ENCODE measurements at regions not wholly inside any gene's neighbourhood (a gene's known extent, or its start where the extent isn't known, plus 50 kb on each side); places are given as distances from the start of the nearest gene placed in this dataset.
"Not testable (repeated sequence)": the region's sequence is repeated elsewhere in the genome, so short reads cannot be mapped to it uniquely, and the experiment has no call there.

DNA sequence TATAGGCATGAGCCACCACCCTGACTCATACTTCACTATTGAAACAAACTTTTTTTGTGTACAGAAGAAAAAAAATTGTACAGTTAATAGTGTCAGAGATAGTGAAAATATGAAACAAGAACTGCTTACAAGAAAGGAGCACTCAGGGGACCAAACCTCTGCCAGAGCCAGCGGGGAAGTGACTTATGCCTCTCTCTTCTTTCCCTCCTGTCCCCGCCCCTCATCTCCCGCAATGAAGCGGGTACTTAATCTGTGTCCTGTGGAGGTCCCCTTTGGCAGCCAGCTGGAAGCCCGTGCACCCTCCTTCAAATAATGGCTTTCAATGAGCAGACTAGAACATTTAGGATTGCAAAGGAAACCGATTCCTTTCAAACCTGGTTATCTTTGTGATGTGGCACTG is 51.5 kb downstream of the PPIAL4A start:
- not testable (repeated sequence) for H3K27ac ChIP-seq, H3K4me3 ChIP-seq

DNA sequence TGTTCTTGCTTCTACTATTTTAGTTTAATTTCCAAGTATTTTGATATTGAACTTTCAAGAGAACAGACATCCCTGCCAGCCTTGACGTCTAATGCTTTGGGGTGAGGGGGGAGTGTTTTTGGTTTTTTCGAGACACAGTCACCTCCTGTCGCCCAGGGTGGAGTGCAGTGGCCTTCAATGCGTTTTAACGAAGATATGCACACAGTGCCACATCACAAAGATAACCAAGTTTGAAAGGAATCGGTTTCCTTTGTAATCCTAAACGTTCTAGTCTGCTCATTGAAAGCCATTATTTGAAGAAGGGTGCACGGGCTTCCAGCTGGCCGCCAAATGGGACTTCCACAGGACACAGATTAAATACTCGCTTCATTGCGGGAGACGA is 52.3 kb downstream of the PPIAL4A start:
- H3K27ac ChIP-seq: peak overlapping the region in 18 of 21 experiments; percentile 13 to 91 (median 82)
- H3K4me3 ChIP-seq: peak overlapping the region; percentile 18 to 45 (median 34)

DNA sequence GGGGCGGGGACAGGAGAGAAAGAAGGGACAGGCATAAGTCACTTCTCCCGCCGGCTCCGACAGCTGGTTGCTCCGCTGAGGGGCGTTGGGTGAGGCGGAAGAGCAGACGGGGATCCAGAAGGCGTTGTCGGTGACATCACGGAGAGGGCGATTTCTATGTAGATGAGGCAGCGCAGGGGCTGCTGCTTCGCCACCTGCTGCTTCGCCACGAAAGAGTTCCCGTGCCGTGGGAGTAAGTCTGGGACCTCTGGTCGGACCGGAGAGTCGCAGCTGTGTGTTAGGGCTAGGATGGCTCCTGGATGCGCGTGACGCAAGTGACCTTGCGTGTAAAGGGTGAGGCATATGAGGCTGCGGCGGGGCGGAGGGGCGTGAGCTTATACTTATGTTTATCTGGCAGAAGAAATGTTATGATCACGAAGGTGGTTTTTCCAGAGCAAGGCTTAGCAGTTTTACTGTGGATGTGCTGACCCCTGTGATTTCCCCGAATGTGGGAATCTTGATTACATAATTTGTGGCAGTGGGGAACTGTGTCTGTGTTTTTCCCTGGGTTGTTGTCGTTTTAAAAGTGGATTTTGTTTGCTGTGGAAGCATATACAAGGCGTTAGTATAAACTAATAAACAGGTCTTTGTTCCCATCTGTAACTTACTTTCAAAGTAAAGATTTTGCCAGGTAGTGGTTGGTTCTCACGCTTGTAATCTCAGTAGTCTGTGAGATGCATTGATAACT is 52.8 kb downstream of the PPIAL4A start:
- peak overlapping the region; percentile 18 to 45 (median 34) for H3K4me3 ChIP-seq
- H3K27ac ChIP-seq: peak overlapping the region; percentile 13 to 91 (median 82)

DNA sequence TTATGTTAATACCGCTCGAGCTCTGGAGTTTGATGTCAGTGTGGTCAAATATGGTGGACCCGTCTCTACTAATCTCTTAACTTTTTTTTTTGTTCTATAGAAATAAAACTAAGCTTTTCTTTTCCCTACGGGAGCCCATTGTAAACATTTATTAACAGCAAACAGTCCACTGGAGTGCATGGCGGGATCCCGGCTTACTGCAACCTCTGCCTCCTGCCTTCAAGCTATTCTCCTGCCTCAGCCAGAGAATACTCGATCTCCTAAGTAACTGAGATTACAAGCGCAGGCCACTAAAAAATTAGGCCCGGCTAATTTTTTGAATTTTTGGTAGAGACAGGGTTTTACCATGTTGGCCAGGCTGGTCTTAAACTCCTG is 53.4 kb downstream of the PPIAL4A start:
- H3K4me3 ChIP-seq: not testable (repeated sequence)
- peak overlapping the region in 1 of 21 experiments; percentile 81 for H3K27ac ChIP-seq

DNA sequence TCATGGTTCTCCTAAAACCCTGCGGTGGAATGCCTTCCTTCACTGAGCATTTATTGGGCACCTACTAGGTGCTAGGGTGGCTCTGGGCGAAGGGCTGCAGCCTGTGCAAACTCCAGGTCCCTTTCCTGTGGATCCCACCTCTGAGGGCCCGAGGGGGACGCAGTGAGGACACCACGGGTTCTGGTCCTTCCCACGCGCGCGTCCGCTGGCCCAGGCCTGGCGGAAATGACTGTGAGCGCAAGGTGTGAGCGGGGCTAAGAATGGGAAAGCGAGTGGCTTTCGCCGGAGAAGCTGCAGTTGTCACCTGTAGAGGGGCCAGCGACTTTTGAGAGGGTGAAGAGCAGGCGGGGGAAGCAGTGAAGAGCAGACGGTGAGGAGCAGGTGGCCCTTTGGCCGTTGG is 55.1 kb downstream of the PPIAL4A start:
- not testable (repeated sequence) for H3K27ac ChIP-seq, H3K4me3 ChIP-seq

GRCh38 chr1:120945122-120945521 is 55.6 kb downstream of the PPIAL4A start:
- not testable (repeated sequence) for H3K27ac ChIP-seq, H3K4me3 ChIP-seq

GRCh38 chr1:120947114-120947513 is 57.5 kb downstream of the PPIAL4A start:
- not testable (repeated sequence) for H3K4me3 ChIP-seq, H3K27ac ChIP-seq

GRCh38 chr1:120949724-120950123 is 60.2 kb downstream of the PPIAL4A start:
- not testable (repeated sequence) for H3K27ac ChIP-seq, H3K4me3 ChIP-seq

- not testable (repeated sequence) for H3K27ac ChIP-seq, H3K4me3 ChIP-seq
Measured at GRCh38 chr1:120950633-120951032, 61.1 kb downstream of the PPIAL4A start.

DNA sequence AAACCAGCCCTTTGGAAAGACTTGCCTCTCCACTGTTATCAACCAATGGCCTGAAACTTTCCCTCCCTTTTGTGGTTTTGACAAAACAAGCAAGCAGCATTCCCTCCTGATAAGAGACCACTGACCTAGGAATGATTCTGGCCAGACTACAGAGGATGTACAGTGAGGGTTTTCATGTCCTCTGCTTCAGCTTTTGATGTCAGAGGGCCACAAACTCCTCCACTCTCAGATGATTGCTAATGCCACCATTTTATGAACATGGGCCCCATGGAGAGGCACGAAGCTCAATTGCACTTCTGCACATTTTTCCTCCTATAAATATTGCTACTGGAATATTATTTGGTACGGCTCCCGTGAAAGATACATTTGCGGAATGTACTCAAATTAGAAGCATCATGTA is 61.5 kb downstream of the PPIAL4A start:
- H3K4me3 ChIP-seq, H3K27ac ChIP-seq: not testable (repeated sequence)

- peak overlapping the region in 1 of 7 experiments; percentile 7 for H3K4me3 ChIP-seq
- H3K27ac ChIP-seq: not testable (repeated sequence)
Measured at GRCh38 chr1:120952207-120952870, 62.8 kb downstream of the PPIAL4A start.

GRCh38 chr1:120952871-120953265 is 63.3 kb downstream of the PPIAL4A start:
- not testable (repeated sequence) for H3K4me3 ChIP-seq, H3K27ac ChIP-seq

GRCh38 chr1:120954736-120955135 is 65.2 kb downstream of the PPIAL4A start:
- H3K27ac ChIP-seq: no peak overlapping the region

DNA sequence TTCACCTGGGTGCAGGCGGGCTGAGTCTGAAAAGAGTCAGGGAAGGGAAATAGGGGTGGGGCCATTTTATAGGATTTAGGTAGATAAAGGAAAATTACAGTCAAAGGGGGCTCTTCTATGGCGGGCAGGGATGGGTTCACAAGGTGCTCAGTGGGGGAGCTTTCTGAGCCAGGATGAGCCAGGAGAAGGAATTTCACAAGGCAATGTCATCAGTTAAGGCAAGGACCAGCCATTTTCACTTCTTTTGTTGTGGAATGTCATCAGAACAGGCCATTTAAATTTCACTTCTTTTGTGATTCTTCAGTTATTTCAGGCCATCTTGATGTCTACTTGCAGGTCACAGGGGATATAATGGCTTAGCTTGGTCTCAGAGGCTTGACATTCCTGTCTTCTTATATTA is 66.4 kb downstream of the PPIAL4A start:
- H3K4me3 ChIP-seq, H3K27ac ChIP-seq: not testable (repeated sequence)

More at GRCh38 chr1:120954736-120955135, 65.2 kb downstream of the PPIAL4A start:
- no peak overlapping the region for H3K4me3 ChIP-seq

DNA sequence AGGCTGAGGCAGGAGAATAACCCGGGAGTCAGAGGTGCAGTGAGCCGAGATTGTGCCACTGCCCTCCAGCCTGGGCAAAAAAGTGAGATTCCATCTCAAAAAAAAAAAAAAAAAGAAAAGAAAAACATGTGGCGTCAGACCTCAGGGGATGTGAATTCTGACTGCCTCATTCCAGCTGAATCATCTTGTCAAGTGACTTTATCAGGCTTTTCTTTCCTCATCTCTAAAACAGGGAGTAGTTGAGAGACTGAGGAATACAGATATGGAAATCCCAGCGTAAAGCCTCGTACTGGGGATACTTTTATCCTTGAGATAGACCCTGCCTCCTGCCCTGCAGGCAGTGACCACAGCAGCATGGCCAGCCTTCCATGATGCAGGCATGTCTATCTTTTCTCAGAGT is 76.4 kb downstream of the PPIAL4A start:
- not testable (repeated sequence) for H3K27ac ChIP-seq, H3K4me3 ChIP-seq

DNA sequence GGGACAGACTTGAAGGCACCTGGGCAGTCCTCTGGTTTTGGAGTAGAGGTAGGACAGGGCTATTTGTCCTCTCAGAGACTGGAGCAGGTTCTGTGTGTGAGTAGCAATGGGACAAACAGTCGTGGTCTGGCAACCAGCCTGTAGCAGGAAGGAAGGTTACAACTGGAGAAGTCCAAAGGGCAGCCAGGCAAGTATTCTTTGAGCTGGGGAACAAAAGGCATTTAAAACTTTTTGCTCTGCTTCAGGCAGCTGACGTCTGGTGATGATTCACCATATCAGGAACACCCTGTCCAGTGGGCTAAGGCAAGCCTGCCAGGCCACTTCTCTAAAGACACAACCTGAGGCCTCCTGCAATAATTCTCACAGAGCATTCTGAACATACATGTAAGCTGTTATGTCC is 83.3 kb downstream of the PPIAL4A start:
- not testable (repeated sequence) for H3K4me3 ChIP-seq, H3K27ac ChIP-seq

DNA sequence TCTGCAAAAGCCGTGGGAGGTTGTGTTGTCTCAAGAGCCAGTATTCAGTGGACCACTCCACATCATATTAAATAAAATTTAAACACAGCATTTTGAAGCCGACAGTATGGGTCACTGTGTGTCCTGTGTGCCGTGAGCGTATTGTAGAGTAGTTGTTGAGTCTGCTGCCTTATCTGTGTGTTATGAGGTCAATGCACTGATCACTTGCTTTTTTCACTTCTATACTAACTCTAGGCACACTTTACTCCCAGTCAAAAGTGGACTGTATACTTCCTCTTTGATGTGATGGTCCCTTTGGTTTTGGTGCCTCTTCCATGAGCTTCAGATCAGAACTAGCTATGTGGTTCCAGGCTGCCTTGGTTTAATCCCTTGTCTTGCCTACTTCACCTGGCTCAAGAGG is 84.3 kb downstream of the PPIAL4A start:
- not testable (repeated sequence) for H3K4me3 ChIP-seq, H3K27ac ChIP-seq

DNA sequence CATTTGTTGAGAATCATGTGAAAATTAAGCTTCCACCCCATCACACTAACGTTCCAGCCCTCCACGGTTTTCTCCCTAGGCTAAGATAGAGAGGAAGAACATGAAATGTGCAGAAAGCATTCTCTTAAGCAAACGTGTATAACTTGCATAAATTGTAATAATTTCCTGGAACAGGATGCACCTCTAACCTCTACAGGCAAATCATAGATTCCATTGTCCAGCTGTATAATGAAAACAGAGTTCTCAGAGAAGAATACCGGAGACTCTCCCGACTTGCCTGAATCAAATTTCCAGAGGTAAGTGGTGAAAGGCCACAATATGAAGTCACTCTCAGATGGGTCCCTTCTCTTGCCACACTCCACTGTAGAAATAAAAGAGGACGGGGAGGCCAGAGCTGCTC is 87.7 kb downstream of the PPIAL4A start:
- H3K4me3 ChIP-seq, H3K27ac ChIP-seq: not testable (repeated sequence)

DNA sequence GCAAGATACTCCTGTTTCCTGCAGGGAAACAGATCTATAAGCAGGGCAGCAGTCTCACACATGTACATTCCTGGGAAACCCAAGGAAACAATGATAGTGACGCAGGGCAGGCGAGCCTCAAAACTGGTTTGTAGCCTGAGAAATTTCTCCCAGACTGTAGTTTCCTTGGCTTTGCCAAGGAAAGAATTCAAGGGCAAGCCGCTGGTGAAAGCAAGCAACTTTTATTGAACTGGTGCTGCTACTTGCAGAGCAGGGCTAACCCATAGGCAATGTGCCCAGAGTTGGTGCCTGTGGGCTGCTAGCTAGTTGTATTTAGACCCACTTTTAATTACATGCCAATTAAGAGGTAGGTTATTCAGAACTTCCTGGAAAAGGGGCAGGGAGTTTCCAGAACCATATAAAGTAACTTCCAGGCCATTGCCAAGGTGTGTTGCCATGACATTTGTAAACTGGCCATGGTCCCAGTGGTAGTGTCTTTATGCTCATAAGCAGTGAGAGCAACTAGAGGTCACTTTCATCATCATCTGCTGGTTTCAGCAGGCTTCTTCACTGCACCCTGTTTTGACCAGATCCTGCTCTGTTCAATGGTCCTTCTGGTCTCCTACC is 92.0 kb downstream of the PPIAL4A start:
- not testable (repeated sequence) for H3K4me3 ChIP-seq, H3K27ac ChIP-seq

- H3K4me3 ChIP-seq, H3K27ac ChIP-seq: not testable (repeated sequence)
Measured at GRCh38 chr1:120994614-120995013, 105.0 kb downstream of the PPIAL4A start.

GRCh38 chr1:120995025-120995424 is 105.5 kb downstream of the PPIAL4A start:
- H3K27ac ChIP-seq, H3K4me3 ChIP-seq: not testable (repeated sequence)

Measured in skin epidermis (tissue), 12 donors.